Endothelial cell (in vitro differentiated cells): ENCODE measurements at regions not wholly inside any gene's neighbourhood (a gene's known extent, or its start where the extent isn't known, plus 50 kb on each side); places are given as distances from the start of the nearest gene placed in this dataset.
A peak's percentile ranks its signal among the peaks of the same experiment; 100 is the strongest.

ENCODE experiments used
- DNase-seq: peaks from one replicate; pipeline ENCODE4 v3.0.0; 2021; ENCODE audit warnings: low spot score
- H3K27ac Mint-ChIP-seq: one replicate; pipeline ENCODE4 v1.8.0; 2021; ENCODE audit warnings: mixed read lengths, inconsistent platforms; ENCODE audit not compliant: unreplicated experiment
- H3K27me3 Mint-ChIP-seq: one replicate; pipeline ENCODE4 v1.8.0; 2021; ENCODE audit warnings: mild to moderate bottlenecking, moderate library complexity, mixed read lengths, inconsistent platforms; ENCODE audit not compliant: unreplicated experiment
- H3K36me3 Mint-ChIP-seq: one replicate; pipeline ENCODE4 v1.8.0; 2021; ENCODE audit warnings: mild to moderate bottlenecking, low read depth, mixed read lengths, inconsistent platforms; ENCODE audit not compliant: unreplicated experiment
- H3K4me1 Mint-ChIP-seq: one replicate; pipeline ENCODE4 v1.8.0; 2021; ENCODE audit warnings: mild to moderate bottlenecking, mixed read lengths, inconsistent platforms; ENCODE audit not compliant: unreplicated experiment
- H3K4me3 Mint-ChIP-seq: one replicate; pipeline ENCODE4 v1.8.0; 2021; ENCODE audit warnings: mild to moderate bottlenecking, mixed read lengths, inconsistent platforms; ENCODE audit not compliant: unreplicated experiment
- H3K9me3 Mint-ChIP-seq: one replicate; pipeline ENCODE4 v1.8.0; 2021; ENCODE audit warnings: mixed read lengths, inconsistent platforms; ENCODE audit not compliant: unreplicated experiment
- TF ChIP-seq, protein P1 (sequence below): fragments of 200-600 bp; sonication (generic); IDR thresholded peaks from one replicate; pipeline ENCODE4 v1.5.0; 2021; ENCODE audit warnings: antibody characterized with exemption; ENCODE audit not compliant: unreplicated experiment

DNA sequence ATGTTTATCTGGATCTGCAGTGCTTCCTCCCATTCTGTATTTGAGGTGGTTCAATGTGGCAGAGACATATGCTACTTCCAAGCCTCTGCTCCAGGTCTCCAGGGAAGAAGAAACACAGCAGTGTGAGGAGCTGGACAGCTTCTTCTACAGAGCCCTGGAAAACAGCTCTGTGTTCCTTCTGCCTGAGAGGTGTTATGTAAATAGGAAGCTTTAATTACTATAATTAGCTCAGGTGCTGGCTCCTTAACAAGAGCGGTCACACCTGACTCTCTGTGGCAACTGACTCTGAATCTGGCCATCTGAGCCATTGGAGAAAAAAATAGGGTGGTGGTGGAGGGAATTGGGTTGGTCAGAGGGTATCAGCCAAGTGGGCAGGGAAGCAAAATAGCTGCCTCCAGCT is 332.4 kb upstream of the BRINP1 start:
- no peaks in the 10 kb centered on the region for H3K27me3 Mint-ChIP-seq
- no peak overlapping the region for H3K4me3 Mint-ChIP-seq
- TF ChIP-seq, protein P1, sequence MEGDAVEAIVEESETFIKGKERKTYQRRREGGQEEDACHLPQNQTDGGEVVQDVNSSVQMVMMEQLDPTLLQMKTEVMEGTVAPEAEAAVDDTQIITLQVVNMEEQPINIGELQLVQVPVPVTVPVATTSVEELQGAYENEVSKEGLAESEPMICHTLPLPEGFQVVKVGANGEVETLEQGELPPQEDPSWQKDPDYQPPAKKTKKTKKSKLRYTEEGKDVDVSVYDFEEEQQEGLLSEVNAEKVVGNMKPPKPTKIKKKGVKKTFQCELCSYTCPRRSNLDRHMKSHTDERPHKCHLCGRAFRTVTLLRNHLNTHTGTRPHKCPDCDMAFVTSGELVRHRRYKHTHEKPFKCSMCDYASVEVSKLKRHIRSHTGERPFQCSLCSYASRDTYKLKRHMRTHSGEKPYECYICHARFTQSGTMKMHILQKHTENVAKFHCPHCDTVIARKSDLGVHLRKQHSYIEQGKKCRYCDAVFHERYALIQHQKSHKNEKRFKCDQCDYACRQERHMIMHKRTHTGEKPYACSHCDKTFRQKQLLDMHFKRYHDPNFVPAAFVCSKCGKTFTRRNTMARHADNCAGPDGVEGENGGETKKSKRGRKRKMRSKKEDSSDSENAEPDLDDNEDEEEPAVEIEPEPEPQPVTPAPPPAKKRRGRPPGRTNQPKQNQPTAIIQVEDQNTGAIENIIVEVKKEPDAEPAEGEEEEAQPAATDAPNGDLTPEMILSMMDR: no peak

GRCh38 chr9:119698535-119698934 is 329.3 kb upstream of the BRINP1 start:
- Mint-ChIP-seq H3K27me3 (no peaks in the 10 kb centered on the region), H3K4me3 (no peak overlapping the region), H3K27ac (no peak overlapping the region), H3K4me1 (no peaks in the 10 kb centered on the region), H3K36me3 (no peaks in the 10 kb centered on the region), H3K9me3 (no peaks in the 10 kb centered on the region)
- no peak for DNase-seq
- TF ChIP-seq, protein P1: no peak

More for the DNA sequence above, 332.4 kb upstream of the BRINP1 start:
- no peak overlapping the region for H3K27ac Mint-ChIP-seq
- no peaks in the 10 kb centered on the region for H3K4me1 Mint-ChIP-seq
- no peaks in the 10 kb centered on the region for H3K36me3 Mint-ChIP-seq
- no peak for DNase-seq
- H3K9me3 Mint-ChIP-seq: no peaks in the 10 kb centered on the region

DNA sequence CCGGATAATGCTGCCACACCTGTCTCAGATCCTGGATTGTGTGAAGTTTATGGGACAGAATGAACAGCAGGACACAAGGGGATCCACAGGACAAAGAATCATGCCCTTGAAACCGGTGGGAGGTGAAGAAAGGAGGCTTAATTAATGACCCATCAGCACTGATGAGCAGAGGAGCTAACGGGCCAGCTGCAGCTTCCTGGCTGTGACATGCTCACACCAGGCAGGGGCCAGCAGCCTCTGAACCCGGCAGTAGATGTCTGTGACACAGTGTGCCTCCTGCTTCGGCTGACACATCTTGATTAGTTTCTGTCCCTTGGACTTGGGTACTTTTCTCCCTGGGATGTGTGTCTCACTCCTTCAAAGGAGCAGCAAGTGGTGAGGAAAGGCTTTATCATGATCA is 328.8 kb upstream of the BRINP1 start:
- Mint-ChIP-seq H3K9me3 (no peaks in the 10 kb centered on the region), H3K4me3 (no peak overlapping the region), H3K27me3 (no peaks in the 10 kb centered on the region), H3K36me3 (no peaks in the 10 kb centered on the region), H3K4me1 (no peaks in the 10 kb centered on the region), H3K27ac (no peak overlapping the region)
- TF ChIP-seq, protein P1: no peak
- DNase-seq: no peak

GRCh38 chr9:119689879-119690278 is 320.6 kb upstream of the BRINP1 start:
- Mint-ChIP-seq H3K36me3 (no peaks in the 10 kb centered on the region), H3K9me3 (no peaks in the 10 kb centered on the region), H3K4me3 (no peak overlapping the region), H3K27me3 (no peaks in the 10 kb centered on the region), H3K4me1 (no peaks in the 10 kb centered on the region), H3K27ac (no peak overlapping the region)
- peak; percentile 53 for DNase-seq
- TF ChIP-seq, protein P1: no peak

DNA sequence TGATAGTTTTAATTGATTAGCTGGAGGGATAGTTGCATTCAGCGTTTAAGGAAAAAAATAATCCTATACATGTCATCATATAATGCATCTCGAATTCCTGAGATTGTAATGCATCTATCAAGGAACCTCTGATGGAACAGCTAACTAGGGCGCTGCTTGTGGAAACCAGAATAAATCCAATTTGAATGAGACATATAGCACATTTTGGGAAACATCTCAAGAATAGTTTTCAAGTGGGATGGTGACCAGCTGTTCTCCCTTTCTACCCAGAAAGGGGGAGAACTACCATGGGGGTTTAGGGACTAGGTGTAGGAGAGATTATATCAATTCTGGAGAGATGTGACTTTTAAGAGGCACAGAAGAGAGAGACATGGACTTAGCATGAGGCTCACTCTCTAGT is 319.3 kb upstream of the BRINP1 start:
- H3K9me3 Mint-ChIP-seq: no peaks in the 10 kb centered on the region
- DNase-seq: no peak
- TF ChIP-seq, protein P1: no peak
- no peaks in the 10 kb centered on the region for H3K4me1 Mint-ChIP-seq
- no peaks in the 10 kb centered on the region for H3K27me3 Mint-ChIP-seq
- H3K4me3 Mint-ChIP-seq: no peak overlapping the region
- no peaks in the 10 kb centered on the region for H3K36me3 Mint-ChIP-seq
- H3K27ac Mint-ChIP-seq: no peak overlapping the region
